HG02623 (cell line): ENCODE measurements at regions not wholly inside any gene's neighbourhood (a gene's known extent, or its start where the extent isn't known, plus 50 kb on each side); places are given as distances from the start of the nearest gene placed in this dataset.

ENCODE experiments used
- ATAC-seq: cut with Tn5 transposase; IDR thresholded peaks from one replicate; pipeline ENCODE4 v1.9.1; 2021; ENCODE audit warnings: moderate library complexity; ENCODE audit not compliant: unreplicated experiment

- ATAC-seq: no peak
These were observed 102.8 kb upstream of the ZNF521 start for GRCh38 chr18:25454730-25455129.

DNA sequence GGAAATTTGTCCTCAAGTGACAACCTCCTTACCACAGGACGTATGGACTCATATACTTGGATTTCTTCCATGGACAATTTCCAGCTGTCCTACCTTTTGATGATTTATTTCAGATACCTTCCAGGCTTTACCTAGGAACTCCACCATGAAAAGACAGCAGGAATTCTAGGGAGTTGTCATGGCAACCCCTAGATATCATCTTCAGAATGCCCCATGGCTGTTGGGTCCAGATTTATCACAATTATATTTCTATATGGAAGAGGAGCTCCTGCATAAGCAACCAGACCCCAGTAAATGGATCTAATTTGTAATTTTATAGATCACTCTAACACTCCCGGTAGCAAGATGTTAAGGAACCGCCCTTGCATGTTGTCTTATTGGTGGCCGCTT lies 102.3 kb upstream of the ZNF521 start:
- no peak for ATAC-seq

DNA sequence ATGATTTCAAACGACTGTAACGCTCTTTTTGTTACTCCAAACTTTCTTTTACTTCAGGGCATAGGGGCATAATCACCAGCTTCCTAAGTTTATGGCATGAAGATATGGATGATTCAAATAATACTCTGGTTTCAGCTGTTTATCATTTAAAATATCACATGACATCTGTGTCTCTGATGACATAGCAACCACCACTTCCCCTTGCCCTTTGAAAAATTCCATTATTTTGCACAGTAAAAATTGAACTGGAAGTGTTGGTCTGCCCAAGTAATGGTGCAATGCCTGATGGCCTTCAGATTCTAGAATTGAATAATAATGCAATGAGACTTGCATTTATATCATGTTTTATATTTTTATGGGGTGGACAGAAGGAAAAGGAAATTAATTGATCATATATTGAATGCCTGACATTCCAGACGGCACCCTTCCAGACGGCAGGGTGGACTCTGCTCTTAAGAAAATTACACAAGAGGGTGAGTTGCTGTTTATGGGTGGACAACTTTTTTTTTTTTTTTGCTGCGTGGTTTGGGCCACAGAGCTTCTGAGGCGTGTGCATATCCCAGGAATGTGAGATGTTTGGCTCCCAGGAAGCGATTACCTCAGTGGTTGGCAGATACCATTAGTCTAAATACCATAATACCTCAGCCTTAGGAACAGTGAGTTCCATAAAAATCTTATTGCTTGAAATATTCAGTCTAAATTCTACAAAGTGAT lies 101.7 kb upstream of the ZNF521 start:
- no peak for ATAC-seq

GRCh38 chr18:25451077-25451658 lies 99.2 kb upstream of the ZNF521 start:
- ATAC-seq: no peak

- ATAC-seq: no peak
These were observed 97.1 kb upstream of the ZNF521 start for GRCh38 chr18:25449046-25449445.

DNA sequence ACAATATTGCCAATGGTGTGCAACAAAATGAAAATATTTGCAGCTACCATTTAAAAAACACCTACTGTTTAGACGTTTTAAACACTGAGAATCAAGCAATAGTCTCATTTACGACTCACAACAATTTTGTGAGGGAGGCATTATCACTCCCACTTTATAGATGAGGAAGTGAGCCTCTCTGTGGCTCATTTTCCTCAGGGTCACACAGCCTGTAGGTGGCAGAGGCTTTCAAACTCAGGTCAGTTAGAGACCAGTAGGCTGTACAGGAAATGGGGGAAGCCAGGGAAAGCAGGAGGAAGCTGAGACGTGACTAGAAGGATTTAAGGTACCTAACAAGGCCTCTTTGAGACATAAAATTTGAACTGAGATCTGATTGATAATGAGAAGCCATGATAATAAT lies 95.0 kb upstream of the ZNF521 start:
- ATAC-seq: no peak

DNA sequence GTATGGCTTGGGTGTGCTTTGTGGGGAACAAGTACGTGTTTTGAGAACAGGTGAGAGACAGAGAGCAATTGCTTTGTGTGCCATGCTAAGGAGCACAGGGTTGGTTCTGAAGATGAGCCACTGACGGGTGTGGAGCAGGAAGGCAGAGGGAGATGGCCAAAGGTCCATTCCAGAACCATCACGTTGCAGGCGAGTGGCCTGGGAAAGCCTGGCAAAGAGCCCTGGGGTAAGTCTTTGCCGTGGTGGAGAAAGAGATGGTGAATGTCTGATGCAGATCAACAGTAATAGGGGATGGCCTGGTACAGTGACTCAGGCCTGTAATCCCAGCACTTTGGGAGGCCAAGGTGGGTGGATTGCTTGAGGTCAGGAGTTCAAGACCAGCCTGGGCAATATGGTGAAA lies 93.5 kb upstream of the ZNF521 start:
- ATAC-seq: no peak

- ATAC-seq: no peak
These were observed 91.8 kb upstream of the ZNF521 start for GRCh38 chr18:25443776-25444175.

DNA sequence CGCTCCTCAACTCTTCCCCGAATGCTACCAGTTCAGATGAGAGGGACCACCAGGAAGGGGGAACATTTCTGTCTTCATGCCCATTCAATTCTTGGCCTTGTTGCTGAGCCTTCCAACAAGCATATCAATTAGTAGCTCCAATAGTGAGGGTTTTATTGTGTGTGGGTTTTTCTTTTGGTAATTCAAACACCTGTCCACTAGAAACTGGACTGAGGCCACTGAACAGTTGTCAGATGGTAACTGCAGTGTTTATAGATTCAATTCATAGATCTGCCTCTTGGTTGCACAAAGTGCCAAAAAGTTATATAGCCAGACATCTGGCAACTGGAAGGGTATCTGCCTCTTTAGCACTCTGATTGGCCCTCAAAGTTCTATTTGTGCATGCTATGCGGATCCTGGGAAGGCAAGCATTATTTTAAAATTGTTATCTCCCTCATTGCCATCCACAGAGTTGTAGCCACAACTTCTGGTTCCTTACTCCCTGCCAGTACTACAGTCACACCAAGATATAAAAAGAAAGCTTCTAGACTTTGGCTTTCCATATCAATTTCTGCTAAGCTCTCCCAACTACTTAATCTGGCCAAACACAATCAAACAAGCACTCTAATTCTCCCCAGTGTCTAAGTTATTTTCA lies 83.3 kb upstream of the ZNF521 start:
- ATAC-seq: no peak

DNA sequence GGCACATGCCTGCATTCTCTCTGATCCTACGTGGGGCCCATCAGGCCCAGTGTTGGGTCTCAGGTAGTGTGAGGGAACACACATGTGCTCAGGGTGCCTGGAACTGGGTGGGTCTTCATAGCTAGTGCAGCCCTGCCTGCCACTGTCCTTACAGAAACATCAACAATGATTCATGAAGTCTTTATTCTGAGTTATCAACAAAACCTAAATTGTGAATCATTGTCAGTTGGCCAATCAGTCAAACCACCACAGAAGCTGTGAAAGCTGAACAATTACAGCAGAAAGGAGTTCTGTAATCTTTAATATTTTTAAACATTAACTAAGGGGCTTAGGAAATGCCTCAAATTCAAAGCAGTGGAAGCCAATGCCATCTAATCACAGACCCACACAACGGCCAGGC lies 82.8 kb upstream of the ZNF521 start:
- ATAC-seq: no peak

GRCh38 chr18:25433590-25433989 lies 81.6 kb upstream of the ZNF521 start:
- ATAC-seq: no peak

DNA sequence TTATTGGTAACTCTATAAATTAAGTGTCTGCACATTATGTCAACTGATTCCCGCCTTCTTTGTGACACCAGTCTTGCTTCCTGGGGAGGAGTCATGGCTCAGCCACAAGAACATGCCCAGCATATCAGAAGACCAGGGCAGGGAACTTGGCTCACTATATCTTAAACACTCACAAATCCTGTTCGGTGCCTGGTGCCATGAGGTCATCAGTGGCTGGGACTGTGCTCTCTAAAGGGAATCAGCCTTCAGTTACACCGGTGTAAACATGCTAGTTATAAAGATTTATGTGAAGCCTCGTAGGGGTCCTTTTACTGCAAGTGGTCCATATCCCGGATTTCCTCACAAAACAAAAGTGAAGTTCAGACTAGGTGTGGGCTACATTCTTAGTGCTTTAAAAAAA lies 73.1 kb upstream of the ZNF521 start:
- no peak for ATAC-seq

DNA sequence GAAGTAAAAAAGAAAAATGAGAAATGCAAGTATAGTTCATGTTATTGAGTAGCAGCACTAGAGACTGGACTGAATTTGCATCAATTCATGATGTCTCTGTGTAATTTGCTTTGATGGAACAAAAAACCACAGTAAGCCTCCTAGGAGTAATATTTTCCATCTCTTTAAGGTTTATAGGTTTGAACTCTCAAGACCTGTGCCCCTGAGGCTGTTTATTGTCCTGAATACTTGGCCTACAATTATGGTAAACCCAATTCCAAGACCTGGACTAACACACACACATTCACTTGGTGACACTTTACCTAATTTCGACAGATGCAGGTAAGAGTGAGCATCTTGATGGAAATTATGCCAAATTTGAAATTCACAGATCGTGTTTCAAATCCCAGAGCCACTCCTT lies 71.8 kb upstream of the ZNF521 start:
- ATAC-seq: no peak

- no peak for ATAC-seq
These were observed 71.3 kb upstream of the ZNF521 start for GRCh38 chr18:25423267-25423666.

GRCh38 chr18:25422230-25422629 lies 70.3 kb upstream of the ZNF521 start:
- ATAC-seq: no peak

DNA sequence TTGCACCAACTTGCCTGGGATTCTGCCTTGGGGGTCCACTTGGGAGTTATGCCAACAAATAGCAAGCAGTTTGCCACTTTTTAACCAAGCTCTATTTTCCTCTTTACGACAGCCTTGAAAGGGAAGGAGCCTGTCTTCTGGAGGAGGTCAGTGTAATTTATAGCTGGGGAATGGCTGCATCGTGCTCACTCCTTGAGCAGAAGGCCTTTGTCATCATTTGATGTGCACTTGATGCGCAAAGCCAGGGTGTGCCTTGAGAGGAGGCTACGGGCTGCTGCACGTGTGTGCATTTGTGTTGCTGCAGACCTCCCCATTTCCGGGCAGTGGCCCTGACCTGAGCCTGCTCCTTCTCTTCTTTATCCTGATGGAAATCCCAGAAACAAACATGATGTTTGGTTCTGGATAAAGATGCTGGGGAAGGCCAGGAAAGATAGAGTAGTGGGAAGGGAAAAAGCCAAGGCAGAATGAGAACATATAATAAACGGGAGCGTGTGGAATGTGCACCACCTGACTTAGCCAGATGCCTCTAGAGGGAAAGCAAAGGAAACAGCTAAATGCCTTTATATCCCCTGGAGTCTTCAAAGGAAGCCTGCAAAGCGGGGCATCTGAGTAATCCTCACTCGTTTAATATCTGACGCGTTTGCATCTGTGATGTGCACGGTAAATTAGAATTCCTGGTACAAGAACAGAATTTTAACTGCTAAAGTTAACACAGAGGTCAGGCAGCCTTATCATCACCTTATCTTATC lies 68.3 kb upstream of the ZNF521 start:
- no peak for ATAC-seq

- ATAC-seq: no peak
These were observed 64.4 kb upstream of the ZNF521 start for GRCh38 chr18:25416374-25416773.

GRCh38 chr18:25409971-25410370 lies 58.0 kb upstream of the ZNF521 start:
- ATAC-seq: no peak

- no peak for ATAC-seq
These were observed 56.3 kb upstream of the ZNF521 start for GRCh38 chr18:25408293-25408692.
